Fibroblast of peridontal ligament (primary cell): ENCODE measurements at regions not wholly inside any gene's neighbourhood (a gene's known extent, or its start where the extent isn't known, plus 50 kb on each side); places are given as distances from the start of the nearest gene placed in this dataset.

Source experiments
- DNase-seq: peaks from one replicate; pipeline ENCODE4 v3.0.0-alpha.2; 2010; ENCODE audit errors: extremely low read depth

- DNase-seq, result peak; percentile 87
Observed at GRCh38 chr3:194769020-194769643, 83.4 kb downstream of the FAM43A start.

- no peak for DNase-seq
Observed at GRCh38 chr3:194772241-194773000, 86.7 kb downstream of the FAM43A start.

GRCh38 chr3:194773216-194773615 lies 87.5 kb downstream of the FAM43A start:
- DNase-seq, result no peak

GRCh38 chr3:194773771-194774455 lies 88.2 kb downstream of the FAM43A start:
- no peak for DNase-seq

- no peak for DNase-seq
Observed at GRCh38 chr3:194775266-194775665, 89.6 kb downstream of the FAM43A start.

GRCh38 chr3:194775731-194776130 lies 90.0 kb downstream of the FAM43A start:
- DNase-seq, result no peak

GRCh38 chr3:194777729-194778128 lies 92.0 kb downstream of the FAM43A start:
- DNase-seq, result no peak

- no peak for DNase-seq
Observed at GRCh38 chr3:194779729-194780224, 94.1 kb downstream of the FAM43A start.

- DNase-seq, result no peak
Observed at GRCh38 chr3:194780706-194781105, 95.0 kb downstream of the FAM43A start.

- DNase-seq, result no peak
Observed at GRCh38 chr3:194781617-194782016, 95.9 kb downstream of the FAM43A start.

GRCh38 chr3:194782698-194783404 lies 97.2 kb downstream of the FAM43A start:
- DNase-seq, result peak; percentile 15

GRCh38 chr3:194784361-194784760 lies 98.7 kb downstream of the FAM43A start:
- no peak for DNase-seq

GRCh38 chr3:194785315-194785714 lies 99.6 kb downstream of the FAM43A start:
- no peak for DNase-seq

GRCh38 chr3:194787072-194787471 lies 101.4 kb downstream of the FAM43A start:
- DNase-seq, result no peak

- no peak for DNase-seq
Observed at GRCh38 chr3:194787650-194788049, 102.0 kb downstream of the FAM43A start.

GRCh38 chr3:194792368-194792767 lies 106.7 kb downstream of the FAM43A start:
- DNase-seq, result no peak

- no peak for DNase-seq
Observed at GRCh38 chr3:194797555-194798250, 112.0 kb downstream of the FAM43A start.

- DNase-seq, result no peak
Observed at GRCh38 chr3:194798486-194798885, 112.8 kb downstream of the FAM43A start.

GRCh38 chr3:194800002-194800401 lies 114.3 kb downstream of the FAM43A start:
- no peak for DNase-seq

- no peak for DNase-seq
Observed at GRCh38 chr3:194801461-194802432, 116.1 kb downstream of the FAM43A start.
